ENCODE measurements at regions not wholly inside any gene's neighbourhood (a gene's known extent, or its start where the extent isn't known, plus 50 kb on each side); places are given as distances from the start of the nearest gene placed in this dataset.

- no peak for DNase-seq
- no peak for TF ChIP-seq CTCF (IDR thresholded peaks at IDR 0.05; ENCODE audit: unreplicated experiment)
- intact Hi-C loops (cut with micrococcal nuclease; ENCODE audit: unreplicated experiment), result no loop called here
- no peaks in the 10 kb centered on the region for H3K36me3 Mint-ChIP-seq (ENCODE audit: insufficient read depth, unreplicated experiment)
- no peaks in the 10 kb centered on the region for H3K4me1 Mint-ChIP-seq (ENCODE audit: low read depth, unreplicated experiment)
- H3K9me3 Mint-ChIP-seq (ENCODE audit: low read depth, unreplicated experiment), result no peaks in the 10 kb centered on the region
- H3K27me3 Mint-ChIP-seq (ENCODE audit: unreplicated experiment), result no peaks in the 10 kb centered on the region
- BruUV-seq (replicated peaks), result no TSS peak
- CTCF ChIA-PET, result interaction anchor here (0.5 kb wide), 1 partner anchor 137 kb away, joined by 4 read pairs; no protein-coding TSS in a partner anchor
- H3K27ac Mint-ChIP-seq (ENCODE audit: unreplicated experiment), result no peak overlapping the region
- H3K4me3 Mint-ChIP-seq (ENCODE audit: low read depth, unreplicated experiment), result no peak overlapping the region
Observed at GRCh38 chr1:222935239-222935900, 120.5 kb downstream of the DISP1 start.

GRCh38 chr1:222936042-222936441, 121.2 kb downstream of the DISP1 start:
- Mint-ChIP-seq H3K4me3 (ENCODE audit: low read depth, unreplicated experiment) (no peak overlapping the region), H3K27me3 (ENCODE audit: unreplicated experiment) (no peaks in the 10 kb centered on the region)

GRCh38 chr1:222938986-222939385, 124.1 kb downstream of the DISP1 start:
- Mint-ChIP-seq H3K36me3 (ENCODE audit: insufficient read depth, unreplicated experiment) (no peaks in the 10 kb centered on the region), H3K27ac (ENCODE audit: unreplicated experiment) (no peak overlapping the region), H3K4me1 (ENCODE audit: low read depth, unreplicated experiment) (no peaks in the 10 kb centered on the region), H3K27me3 (ENCODE audit: unreplicated experiment) (no peaks in the 10 kb centered on the region), H3K9me3 (ENCODE audit: low read depth, unreplicated experiment) (no peaks in the 10 kb centered on the region), H3K4me3 (ENCODE audit: low read depth, unreplicated experiment) (no peak overlapping the region)
- DNase-seq, result no peak
- no peak for TF ChIP-seq CTCF (IDR thresholded peaks at IDR 0.05; ENCODE audit: unreplicated experiment)
- BruUV-seq (replicated peaks), result no TSS peak
- intact Hi-C loops (cut with micrococcal nuclease; ENCODE audit: unreplicated experiment), result no loop called here
- CTCF ChIA-PET, result no interaction called here

More at GRCh38 chr1:222936042-222936441, 121.2 kb downstream of the DISP1 start:
- CTCF ChIA-PET, result no interaction called here
- intact Hi-C loops (cut with micrococcal nuclease; ENCODE audit: unreplicated experiment), result no loop called here
- H3K4me1 Mint-ChIP-seq (ENCODE audit: low read depth, unreplicated experiment), result no peaks in the 10 kb centered on the region
- H3K27ac Mint-ChIP-seq (ENCODE audit: unreplicated experiment), result no peak overlapping the region
- no peak for DNase-seq
- H3K9me3 Mint-ChIP-seq (ENCODE audit: low read depth, unreplicated experiment), result no peaks in the 10 kb centered on the region
- no peaks in the 10 kb centered on the region for H3K36me3 Mint-ChIP-seq (ENCODE audit: insufficient read depth, unreplicated experiment)
- TF ChIP-seq CTCF (IDR thresholded peaks at IDR 0.05; ENCODE audit: unreplicated experiment), result no peak
- no TSS peak for BruUV-seq (replicated peaks)

GRCh38 chr1:222940095-222940494, 125.3 kb downstream of the DISP1 start:
- Mint-ChIP-seq H3K36me3 (ENCODE audit: insufficient read depth, unreplicated experiment) (no peaks in the 10 kb centered on the region), H3K4me1 (ENCODE audit: low read depth, unreplicated experiment) (no peaks in the 10 kb centered on the region), H3K27me3 (ENCODE audit: unreplicated experiment) (no peaks in the 10 kb centered on the region), H3K27ac (ENCODE audit: unreplicated experiment) (no peak overlapping the region), H3K9me3 (ENCODE audit: low read depth, unreplicated experiment) (no peaks in the 10 kb centered on the region), H3K4me3 (ENCODE audit: low read depth, unreplicated experiment) (no peak overlapping the region)
- TF ChIP-seq CTCF (IDR thresholded peaks at IDR 0.05; ENCODE audit: unreplicated experiment), result no peak
- BruUV-seq (replicated peaks), result no TSS peak
- no peak for DNase-seq
- intact Hi-C loops (cut with micrococcal nuclease; ENCODE audit: unreplicated experiment), result no loop called here
- CTCF ChIA-PET, result no interaction called here
